ENCODE measurements at regions not wholly inside any gene's neighbourhood (a gene's known extent, or its start where the extent isn't known, plus 50 kb on each side); places are given as distances from the start of the nearest gene placed in this dataset.

GRCh38 chr2:6639929-6640620 is 225.6 kb downstream of the CMPK2 start:
- no peak overlapping the region for H3K27ac ChIP-seq
- no peaks in the 10 kb centered on the region for H3K9me3 ChIP-seq
- TF ChIP-seq CTCF (IDR thresholded peaks at IDR 0.05), result no peak
- H3K4me1 ChIP-seq, result no peaks in the 10 kb centered on the region
- no peaks in the 10 kb centered on the region for H3K36me3 ChIP-seq
- no peak for DNase-seq (ENCODE audit: low spot score)
- H3K27me3 ChIP-seq, result no peaks in the 10 kb centered on the region
- no peak overlapping the region for H3K4me3 ChIP-seq

- Histone ChIP-seq H3K4me1 (no peaks in the 10 kb centered on the region), H3K36me3 (no peaks in the 10 kb centered on the region), H3K27me3 (no peaks in the 10 kb centered on the region), H3K27ac (no peak overlapping the region), H3K4me3 (no peak overlapping the region), H3K9me3 (no peaks in the 10 kb centered on the region)
- TF ChIP-seq CTCF (IDR thresholded peaks at IDR 0.05), result no peak
- no peak for DNase-seq (ENCODE audit: low spot score)
These were observed 225.1 kb downstream of the CMPK2 start for GRCh38 chr2:6640621-6641015.

DNA sequence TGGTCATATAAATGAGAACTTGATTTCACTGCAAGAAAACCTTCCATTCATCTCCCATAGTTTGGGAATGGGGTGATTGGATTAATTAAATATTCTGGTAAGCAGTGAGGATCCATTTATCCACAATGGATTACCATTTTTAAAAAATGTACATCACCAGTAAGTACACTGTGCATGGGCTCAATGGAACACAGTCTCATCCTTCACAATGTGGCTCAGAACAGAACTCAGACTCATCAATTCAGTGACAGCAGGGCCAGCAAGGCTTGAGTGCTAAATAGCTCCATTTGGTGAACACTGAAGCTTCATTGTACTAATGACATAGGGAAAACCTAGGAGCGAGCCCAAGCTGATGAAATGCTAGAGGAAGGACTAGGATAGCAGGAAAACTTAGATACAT is 223.8 kb downstream of the CMPK2 start:
- H3K27ac ChIP-seq, result no peak overlapping the region
- no peaks in the 10 kb centered on the region for H3K36me3 ChIP-seq
- DNase-seq (ENCODE audit: low spot score), result no peak
- no peaks in the 10 kb centered on the region for H3K4me1 ChIP-seq
- no peak for TF ChIP-seq CTCF (IDR thresholded peaks at IDR 0.05)
- no peaks in the 10 kb centered on the region for H3K27me3 ChIP-seq
- H3K9me3 ChIP-seq, result no peaks in the 10 kb centered on the region
- no peak overlapping the region for H3K4me3 ChIP-seq

- Histone ChIP-seq H3K4me3 (no peak overlapping the region), H3K9me3 (no peaks in the 10 kb centered on the region), H3K36me3 (no peaks in the 10 kb centered on the region), H3K27ac (no peak overlapping the region), H3K4me1 (no peaks in the 10 kb centered on the region), H3K27me3 (no peaks in the 10 kb centered on the region)
- no peak for DNase-seq (ENCODE audit: low spot score)
- TF ChIP-seq CTCF (IDR thresholded peaks at IDR 0.05), result no peak
These were observed 221.4 kb downstream of the CMPK2 start for GRCh38 chr2:6644261-6644660.

DNA sequence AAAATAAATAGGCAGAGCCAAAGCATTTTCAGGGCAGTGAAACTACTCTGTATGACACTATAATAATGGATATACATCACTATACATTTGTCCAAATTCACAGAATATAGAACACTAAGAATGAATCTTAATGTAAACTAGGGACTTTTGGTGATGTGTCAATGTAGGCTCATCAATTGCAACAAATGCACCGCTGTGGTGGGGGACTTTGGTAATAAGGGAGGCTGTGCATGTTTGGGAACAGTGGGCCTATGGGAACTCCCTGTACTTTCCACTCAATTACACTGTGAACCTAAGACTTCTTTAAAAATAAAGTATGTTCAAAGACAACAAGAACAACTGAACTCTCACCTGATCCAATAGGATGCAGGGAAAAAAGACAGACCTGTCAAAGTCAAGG is 220.7 kb downstream of the CMPK2 start:
- Histone ChIP-seq H3K36me3 (no peaks in the 10 kb centered on the region), H3K27ac (no peak overlapping the region), H3K4me3 (no peak overlapping the region), H3K9me3 (no peaks in the 10 kb centered on the region), H3K27me3 (no peaks in the 10 kb centered on the region), H3K4me1 (no peaks in the 10 kb centered on the region)
- no peak for TF ChIP-seq CTCF (IDR thresholded peaks at IDR 0.05)
- no peak for DNase-seq (ENCODE audit: low spot score)

DNA sequence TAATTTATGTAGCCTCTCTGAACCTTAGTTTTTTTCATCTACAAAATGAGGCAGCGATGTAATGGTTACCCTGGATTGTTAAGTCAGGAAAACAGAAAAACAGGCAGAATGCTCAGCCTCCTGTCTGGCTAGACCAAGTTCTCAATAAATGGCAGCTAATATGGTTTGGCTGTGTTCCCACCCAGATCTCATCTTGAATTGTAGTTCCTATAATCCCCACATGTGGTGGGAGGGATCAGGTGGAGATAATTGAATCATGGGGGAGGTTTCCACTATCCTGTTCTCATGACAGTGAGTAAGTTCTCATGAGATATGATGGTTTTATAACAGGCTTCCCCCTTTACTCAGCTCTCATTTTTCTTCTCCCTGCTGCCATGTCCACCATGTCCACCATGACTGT is 220.0 kb downstream of the CMPK2 start:
- Histone ChIP-seq H3K27ac (no peak overlapping the region), H3K36me3 (no peaks in the 10 kb centered on the region), H3K4me1 (no peaks in the 10 kb centered on the region), H3K4me3 (no peak overlapping the region), H3K27me3 (no peaks in the 10 kb centered on the region), H3K9me3 (no peaks in the 10 kb centered on the region)
- no peak for DNase-seq (ENCODE audit: low spot score)
- TF ChIP-seq CTCF (IDR thresholded peaks at IDR 0.05), result no peak

Data from right atrium auricular region (tissue), 2 donors.